OCI-LY1 (cell line): ENCODE measurements at regions not wholly inside any gene's neighbourhood (a gene's known extent, or its start where the extent isn't known, plus 50 kb on each side); places are given as distances from the start of the nearest gene placed in this dataset.

Experiments used
- EZH2 ChIP-seq: fragments of 200-600 bp; sonication (generic), shearing (Covaris generic); IDR thresholded peaks from 2 replicates; pipeline ENCODE4 v1.8.0; 2017; ENCODE audit warnings: borderline replicate concordance, mixed run types, mild to moderate bottlenecking, antibody characterized with exemption, low read length, moderate library complexity, mixed read lengths
- TF ChIP-seq, protein P1 (sequence below): fragments of 200-600 bp; sonication (generic), shearing (Covaris generic); IDR thresholded peaks from 2 replicates; pipeline ENCODE4 v1.5.1; 2017; ENCODE audit warnings: mild to moderate bottlenecking, antibody characterized with exemption, low read length, moderate library complexity, mixed read lengths

DNA sequence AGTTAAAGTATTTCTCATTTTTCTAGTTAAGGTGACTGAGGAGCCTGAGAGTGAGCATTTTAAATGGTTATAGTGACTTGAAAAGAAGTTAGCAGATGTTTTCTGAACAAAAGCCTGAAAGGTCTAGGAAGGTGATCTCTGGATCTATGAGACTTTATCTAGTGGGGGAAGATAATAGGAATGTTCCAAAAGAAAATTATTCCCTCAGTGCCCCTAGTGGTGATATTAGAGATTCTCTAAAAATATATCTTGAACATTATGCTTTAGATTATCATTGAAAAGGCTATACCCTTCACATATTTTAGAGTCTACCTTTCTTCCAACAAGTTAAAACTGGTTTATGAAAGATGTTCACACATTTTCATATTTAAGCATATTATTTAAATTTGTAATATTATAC, 69.0 kb upstream of the SPANXN1 start:
- TF ChIP-seq, protein P1, sequence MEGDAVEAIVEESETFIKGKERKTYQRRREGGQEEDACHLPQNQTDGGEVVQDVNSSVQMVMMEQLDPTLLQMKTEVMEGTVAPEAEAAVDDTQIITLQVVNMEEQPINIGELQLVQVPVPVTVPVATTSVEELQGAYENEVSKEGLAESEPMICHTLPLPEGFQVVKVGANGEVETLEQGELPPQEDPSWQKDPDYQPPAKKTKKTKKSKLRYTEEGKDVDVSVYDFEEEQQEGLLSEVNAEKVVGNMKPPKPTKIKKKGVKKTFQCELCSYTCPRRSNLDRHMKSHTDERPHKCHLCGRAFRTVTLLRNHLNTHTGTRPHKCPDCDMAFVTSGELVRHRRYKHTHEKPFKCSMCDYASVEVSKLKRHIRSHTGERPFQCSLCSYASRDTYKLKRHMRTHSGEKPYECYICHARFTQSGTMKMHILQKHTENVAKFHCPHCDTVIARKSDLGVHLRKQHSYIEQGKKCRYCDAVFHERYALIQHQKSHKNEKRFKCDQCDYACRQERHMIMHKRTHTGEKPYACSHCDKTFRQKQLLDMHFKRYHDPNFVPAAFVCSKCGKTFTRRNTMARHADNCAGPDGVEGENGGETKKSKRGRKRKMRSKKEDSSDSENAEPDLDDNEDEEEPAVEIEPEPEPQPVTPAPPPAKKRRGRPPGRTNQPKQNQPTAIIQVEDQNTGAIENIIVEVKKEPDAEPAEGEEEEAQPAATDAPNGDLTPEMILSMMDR, result peak; percentile 20; the same call in 1 of the 2 replicates
- TF ChIP-seq EZH2, result no peak
